Activated CD4-positive, alpha-beta T cell treated with anti-CD3 and anti-CD28 coated beads, Interleukin-2, amount 50 U/mL, for 24 hours (primary cell): ENCODE measurements at regions not wholly inside any gene's neighbourhood (a gene's known extent, or its start where the extent isn't known, plus 50 kb on each side); places are given as distances from the start of the nearest gene placed in this dataset.
"Not testable (repeated sequence)": the region's sequence is repeated elsewhere in the genome, so short reads cannot be mapped to it uniquely, and the experiment has no call there.

Source experiments
- DNase-seq, 2 donors: peaks; one replicate each; pipeline ENCODE4 v3.0.0-alpha.2; 2020; ENCODE audit warnings: low read depth in 1 of 2, low spot score in 1 of 2

DNA sequence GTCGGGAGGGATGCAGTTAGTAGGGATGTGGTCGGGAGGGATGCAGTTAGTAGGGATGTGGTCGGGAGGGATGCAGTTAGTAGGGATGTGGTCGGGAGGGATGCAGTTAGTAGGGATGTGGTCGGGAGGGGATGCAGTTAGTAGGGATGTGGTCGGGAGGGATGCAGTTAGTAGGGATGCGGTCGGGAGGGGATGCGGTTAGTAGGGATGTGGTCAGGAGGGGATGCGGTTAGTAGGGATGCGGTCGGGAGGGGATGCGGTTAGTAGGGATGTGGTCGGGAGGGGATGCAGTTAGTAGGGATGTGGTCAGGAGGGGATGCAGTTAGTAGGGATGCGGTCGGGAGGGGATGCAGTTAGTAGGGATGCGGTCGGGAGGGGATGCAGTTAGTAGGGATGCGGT is 96.2 kb downstream of the BDH1 start:
- peak in 1 of 2 donors; percentile 10 for DNase-seq

DNA sequence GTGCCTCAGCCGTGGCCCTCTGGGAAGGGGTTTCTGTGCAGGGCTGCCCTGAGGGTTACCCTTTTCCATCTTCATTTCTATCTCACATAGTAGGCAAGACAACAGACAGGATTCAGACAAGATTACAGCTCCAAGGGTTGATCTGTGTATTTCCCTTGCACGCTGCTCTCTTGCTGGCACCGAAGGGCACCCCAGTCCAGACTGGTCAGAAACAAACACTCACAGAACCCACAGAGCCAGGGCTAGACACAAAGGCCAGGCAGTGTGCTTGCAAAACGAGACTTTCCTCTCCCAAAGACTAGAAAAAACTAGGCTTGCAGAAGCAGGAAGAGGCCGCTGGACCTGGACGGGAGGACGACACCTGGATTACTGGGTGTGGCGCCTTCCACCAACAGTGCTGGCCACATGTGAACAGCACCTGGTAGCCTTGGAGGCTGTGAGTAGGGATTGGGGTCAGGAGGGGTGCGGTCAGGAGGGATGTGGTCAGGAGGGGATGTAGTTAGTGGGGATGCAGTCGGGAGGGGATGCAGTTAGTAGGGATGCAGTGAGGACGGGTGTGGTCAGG is 96.8 kb downstream of the BDH1 start:
- no peak for DNase-seq

DNA sequence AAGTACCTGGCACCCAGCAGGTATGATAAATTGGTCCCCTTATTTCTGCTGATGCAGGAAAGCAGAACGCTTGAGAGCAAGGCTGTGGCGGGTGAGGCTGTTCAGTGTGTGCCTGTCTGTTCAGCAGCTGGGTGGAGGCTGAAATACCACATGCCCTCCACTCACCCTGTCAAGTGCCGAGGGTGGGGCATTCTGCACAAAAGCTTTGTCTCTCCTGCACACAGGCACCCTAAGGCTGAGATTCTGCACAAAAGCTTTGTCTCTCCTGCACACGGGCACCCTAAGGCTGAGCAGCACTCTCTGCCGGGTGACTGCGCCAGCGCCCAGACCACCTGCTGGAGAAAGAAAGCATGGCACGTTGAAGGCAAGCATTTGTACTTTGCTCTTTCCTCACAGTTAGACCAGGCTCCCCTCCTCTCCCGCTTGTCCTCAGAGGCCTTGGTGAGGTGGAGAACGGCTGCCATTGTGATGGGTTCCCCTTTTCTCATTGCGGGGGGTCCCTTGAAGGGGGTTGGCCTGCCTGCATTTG is 97.5 kb downstream of the BDH1 start:
- peak; percentile 15 to 28 for DNase-seq

DNA sequence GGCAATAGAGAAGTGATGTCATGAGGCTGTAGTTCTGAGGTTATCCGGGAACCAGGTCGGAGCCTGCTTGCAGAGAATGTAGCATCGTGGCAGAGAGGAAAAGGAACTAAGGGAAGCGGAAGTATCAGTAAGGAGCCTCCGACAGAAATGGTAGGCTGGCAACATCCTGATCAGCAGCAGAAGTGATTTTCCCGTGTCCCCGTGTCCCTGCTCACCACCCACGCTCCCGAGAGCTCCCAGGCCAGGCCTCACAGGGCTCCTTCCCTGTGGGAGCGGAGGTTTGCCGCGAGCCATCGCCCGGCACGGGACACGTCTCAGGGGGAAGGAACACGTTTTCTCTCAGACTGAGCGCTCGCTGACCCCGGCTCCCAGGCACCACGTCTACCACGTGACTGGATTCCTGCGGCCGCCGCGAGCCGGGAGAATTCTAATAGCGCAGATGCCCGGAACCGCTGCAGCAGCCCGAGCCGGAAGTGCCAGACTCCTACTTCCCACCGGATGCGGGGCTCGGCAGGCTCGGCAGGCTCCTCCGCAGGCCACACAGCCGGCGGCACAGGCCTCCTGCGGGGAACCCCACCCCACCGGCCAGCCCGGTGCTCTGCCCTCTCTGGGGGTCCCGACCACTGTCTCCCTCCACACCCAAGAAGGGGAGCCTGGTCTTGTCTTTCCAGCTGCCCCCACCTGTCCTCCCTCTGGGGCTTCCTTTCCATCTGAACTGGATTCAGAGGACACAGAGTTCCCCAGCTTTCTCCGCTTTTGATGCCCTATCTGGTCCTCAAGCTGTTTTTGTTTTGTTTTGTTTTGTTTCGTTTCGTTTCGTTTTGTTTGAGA is 99.3 kb downstream of the BDH1 start:
- DNase-seq, result peak; percentile 29 to 37

DNA sequence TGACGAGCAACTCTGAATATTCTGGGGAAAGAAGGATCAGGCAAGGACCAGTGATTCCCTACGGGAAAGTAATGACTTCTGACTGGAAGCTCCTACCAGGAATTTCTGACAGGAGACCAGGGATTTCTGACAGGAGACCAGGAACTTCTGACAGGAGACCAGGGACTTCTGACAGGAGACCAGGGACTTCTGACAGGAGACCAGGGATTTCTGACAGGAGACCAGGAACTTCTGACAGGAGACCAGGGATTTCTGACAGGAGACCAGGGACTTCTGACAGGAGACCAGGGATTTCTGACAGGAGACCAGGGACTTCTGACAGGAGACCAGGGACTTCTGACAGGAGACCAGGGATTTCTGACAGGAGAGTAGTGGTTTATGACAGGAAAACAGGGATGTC is 100.9 kb downstream of the BDH1 start:
- not testable (repeated sequence) for DNase-seq

DNA sequence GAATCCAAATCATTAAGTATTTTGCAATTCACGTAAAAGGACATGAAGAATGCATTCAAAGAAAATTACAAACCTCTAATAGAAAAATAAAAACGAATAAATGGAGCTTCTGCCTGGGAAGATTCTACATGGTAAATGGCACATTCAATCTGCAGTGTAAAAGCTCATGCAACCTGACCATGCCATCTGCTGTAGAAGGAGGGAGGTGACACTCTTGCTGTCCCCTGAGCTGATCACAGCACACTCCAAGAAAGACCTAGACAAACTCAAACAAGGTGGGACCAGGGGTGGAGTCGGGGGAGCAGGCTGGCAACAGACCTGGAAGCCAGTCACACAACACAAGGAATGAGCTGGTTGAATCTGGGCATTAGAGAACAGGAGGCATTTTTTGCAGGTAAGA is 101.8 kb downstream of the BDH1 start:
- DNase-seq, result no peak

DNA sequence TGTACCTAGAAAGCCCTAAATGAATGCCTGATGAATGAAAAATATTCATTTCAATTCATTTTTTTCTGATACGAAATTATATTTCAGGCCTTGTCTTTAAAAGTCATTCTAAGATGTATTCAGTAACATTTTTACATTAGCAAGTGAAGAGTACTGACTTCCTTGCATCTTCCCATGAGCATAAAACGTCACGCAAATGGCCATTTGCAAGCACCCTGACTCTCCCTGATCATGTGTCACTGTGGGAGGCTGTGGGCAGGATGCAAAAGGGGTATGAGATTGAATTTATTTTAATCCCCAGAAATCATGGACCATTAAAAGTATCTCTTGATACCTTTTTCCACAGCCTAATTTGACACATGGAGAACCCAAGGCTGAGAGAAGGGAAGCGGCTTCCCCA is 105.0 kb downstream of the BDH1 start:
- no peak for DNase-seq

DNA sequence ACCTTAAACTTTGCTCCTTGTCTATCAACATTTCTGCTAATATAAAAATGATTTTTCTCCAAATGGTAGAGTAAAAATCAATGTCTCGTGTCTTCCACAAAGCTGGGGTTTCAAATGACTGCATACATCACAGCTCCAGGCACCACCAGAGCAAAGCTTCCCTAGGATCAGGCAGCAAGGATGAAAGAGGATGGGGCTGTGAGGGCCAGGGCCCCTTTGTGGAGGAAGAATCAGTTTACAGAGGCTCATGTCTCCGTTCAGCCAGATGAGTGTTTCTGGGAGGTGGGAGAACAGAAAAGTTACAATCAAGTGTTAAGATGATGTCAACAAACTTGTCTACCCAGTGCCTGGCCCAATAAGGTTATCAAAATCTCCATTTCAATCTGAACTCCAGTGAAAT is 105.5 kb downstream of the BDH1 start:
- no peak for DNase-seq

DNA sequence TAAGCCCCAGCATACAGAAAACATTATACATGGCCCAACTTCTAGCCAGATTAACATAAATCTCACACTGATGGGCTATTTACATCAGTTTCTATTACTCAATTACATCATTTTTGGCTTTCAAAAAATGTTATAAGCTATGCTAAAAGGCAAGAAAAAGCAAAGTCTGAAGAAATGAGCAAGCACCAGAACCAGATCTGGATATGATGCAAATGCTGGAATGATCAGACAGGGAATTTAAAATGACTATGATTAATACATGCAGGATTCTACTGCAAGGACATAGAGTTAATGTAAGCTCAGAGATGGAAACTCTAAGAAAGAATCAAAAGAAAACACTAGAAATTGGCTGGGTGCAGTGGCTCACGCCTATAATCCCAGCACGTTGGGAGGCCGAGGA is 106.6 kb downstream of the BDH1 start:
- not testable (repeated sequence) for DNase-seq

DNA sequence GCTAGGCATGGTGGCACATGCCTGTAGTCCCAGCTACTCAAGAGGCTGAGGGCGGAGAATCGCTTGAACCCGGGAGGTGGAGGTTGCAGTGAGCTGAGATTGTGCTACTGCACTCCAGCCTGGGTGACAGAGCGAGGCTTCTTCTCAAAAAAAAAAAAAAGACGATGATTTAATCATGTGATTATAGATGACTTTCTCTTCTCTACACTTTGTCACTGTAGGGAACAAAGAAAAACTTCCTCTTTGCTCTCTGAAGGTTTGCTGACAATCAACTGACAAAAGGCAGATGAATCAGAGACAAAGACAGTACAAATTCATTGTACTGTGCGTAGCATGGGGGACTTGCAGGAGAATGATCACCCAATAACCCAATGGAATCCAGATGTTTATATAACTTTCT is 108.0 kb downstream of the BDH1 start:
- not testable (repeated sequence) for DNase-seq

DNA sequence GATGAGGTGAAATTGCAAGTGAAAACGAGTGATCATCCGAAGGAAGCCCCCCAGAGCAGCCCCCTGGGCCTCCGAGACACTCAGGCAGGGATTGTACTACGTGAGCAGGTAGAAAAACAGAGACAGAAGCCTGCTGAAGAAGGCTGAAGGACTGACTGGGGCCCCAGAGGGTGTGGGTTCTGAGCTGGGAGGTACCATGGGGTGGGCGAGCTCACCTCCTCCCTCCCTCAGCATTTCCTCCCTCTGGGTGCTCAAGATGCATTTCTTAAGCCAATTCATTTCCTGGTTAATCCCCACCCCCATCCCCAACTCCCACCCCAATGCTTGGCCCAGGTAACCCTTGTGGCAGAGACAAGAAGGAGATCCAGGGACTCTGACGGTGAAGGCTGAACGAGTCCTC is 108.7 kb downstream of the BDH1 start:
- no peak for DNase-seq

DNA sequence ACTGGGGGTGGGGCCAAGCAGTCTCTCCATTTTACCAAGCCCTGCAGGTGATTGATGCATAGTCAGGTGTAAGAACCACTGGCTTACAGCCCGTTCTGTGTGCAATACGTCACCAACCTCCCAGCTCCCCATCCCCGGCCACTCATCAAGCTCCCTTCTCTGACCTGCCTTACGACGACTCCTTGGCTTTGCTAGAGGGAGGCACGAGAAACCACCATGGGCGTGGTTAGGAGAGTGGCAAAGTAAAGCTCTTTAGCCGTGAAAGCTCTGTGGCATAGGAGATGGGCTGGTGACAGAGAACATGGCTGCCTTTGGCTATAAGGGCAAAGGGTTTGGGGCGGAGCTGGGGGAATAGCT is 109.1 kb downstream of the BDH1 start:
- no peak for DNase-seq

DNA sequence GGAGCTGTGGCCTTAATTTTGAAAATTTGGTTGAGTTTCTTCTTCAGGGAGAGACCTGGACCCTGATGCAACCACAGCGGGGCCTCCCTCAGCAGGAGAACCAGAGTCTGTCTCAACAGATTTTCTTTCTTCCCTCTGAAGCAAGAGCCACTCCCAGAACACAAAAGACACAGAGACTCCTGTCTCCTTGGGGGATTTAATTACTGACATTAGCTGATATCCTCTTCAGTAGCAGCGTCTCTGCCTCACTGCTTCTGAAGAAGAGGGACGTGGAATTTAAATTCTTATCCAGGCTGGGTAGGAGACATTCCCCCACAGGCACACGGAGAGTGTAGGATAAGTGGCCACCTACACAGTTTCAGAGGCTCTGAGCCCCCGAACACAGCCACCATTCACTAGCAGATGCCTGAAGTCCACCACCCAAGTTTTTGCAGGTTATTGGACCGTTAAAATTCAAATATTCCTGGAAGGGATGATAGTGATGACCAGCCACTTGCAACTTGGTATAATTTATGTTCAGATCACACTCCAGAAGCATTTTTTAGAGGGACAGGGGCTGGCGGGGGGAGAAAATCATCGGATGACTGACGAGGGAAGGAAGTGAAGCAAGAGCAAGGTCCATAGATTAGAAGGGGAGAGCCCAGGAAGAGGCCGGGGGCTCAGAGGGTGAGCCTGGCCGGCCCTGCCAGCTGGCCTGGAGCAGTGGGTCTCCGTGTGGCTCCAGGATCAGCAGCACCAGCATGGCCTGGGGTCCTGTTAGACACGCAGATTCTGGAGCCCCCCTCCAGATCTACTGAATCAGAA is 109.7 kb downstream of the BDH1 start:
- no peak for DNase-seq

DNA sequence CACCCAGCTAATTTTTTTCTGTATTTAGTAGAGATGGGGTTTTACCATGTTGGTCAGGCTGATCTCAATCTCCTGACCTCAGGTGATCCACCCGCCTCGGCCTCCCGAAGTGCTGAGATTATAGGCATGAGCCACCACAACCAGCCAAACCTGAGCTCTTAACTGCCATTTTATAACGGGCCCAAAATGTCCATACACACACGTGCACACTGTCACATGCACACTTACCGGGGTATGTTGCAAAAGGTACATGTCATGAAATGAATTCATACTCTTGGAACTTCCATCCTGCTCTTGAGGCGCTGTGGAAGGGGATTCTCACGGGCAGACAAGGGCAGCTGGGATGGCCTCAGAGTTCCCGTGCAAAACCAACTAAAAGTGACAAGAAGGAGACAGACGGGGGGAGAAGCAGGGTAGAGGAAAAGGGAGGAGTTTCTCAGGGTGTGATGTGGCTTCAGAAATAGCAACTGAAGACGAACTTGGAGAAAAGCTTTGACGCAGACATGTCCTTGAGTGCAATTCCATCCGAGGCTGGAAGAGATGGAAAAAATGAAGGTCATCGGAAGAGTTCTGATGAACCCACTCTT is 110.9 kb downstream of the BDH1 start:
- DNase-seq, result no peak

DNA sequence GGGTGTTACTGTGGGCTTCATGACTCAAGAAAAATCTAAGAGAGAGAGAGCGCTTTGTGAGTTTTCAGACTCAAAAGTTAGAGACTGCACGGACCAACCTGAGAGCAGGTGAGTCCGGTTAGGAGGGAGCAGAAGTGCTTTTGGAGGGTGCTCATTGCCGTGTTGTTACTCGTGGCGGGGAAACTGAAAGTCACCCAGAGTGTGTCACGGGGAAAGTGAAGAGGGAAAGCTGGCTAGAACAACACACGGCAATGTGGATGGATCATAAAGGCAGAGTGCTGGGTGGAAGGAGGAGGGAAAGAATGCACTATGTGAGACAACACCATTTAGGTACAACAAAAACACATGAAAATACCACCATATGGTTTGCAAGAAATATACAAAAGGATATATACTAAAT is 112.3 kb downstream of the BDH1 start:
- DNase-seq, result no peak

DNA sequence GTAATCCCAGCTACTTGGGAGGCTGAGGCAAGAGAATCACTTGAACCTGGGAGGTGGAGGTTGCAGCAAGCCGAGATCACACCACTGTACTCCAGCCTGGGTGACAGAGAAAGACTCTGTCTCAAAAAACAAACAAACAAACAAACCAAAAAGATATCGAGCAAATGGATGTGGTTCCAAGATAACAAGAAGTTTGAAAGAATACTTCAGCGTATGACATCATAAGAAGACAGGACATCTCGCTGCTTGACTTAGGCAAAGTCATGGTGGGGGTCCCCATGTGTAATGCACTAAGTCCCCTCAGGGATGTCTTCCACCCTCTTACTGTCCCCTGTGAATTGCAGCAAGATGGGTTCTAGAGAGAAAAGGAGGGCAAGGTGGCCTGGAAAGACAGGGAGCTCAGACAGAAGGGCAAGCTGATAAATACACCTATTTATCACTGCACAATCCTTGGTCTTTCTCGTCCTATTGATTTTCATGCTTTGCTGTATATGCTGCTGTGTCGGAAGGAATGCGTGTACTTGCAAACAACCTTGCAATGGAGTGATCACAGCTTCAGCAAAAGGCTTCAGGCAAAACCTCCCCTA is 115.0 kb downstream of the BDH1 start:
- no peak for DNase-seq

DNA sequence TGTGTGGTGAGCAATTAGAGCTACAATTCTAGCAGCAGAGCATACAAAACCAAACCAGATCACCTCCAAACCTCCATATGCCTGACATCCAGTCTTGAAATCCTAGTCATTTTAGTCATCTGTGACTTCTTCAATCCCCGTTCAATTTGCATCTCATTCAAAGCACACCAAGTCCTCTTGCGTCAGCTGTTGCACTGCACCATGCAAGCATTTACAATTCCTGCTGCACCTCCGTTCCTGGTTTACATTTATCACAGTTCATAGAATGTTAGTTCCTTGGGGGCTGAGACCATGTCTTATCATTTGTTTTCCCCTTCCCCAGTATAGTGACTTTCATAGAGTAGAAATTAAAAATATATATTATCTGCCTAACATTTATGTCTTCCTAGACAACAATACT is 116.9 kb downstream of the BDH1 start:
- no peak for DNase-seq

DNA sequence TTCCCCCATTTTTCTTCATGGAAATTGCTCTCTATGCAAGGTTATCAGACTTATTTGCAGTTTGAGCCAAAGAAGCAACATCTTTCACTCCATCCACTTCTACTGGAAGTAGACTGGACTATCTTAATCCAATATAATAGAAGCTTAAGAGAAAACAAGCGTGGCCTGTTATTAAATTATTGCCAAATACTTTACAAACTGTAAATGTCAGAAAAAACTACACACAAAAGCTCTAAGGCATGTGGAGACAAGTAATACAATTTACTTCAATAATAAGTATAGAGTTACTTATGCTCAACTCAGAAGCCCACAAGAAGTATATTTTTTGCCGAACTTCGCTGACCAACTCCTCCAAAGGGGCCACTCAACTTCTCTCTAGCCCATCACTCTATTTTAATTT is 120.3 kb downstream of the BDH1 start:
- no peak for DNase-seq

DNA sequence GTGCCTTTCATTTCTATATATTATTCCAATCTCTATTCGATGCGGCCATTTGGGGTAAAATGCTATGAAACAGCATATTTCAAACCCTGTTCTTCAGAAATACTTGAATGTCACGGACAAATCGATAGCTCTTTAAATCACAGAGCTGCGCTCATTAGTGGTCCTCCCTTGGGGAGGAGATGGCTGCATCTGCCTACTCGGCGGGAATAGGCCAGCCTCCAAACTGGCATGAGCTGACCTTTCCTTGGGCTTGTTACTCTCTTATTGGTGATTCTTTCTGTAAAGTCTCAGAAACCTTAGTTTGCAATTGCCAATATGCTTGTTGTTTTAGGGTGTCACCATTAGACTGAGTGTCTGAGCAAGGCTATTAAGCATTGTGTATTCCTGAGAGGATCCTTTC is 120.9 kb downstream of the BDH1 start:
- DNase-seq, result no peak

DNA sequence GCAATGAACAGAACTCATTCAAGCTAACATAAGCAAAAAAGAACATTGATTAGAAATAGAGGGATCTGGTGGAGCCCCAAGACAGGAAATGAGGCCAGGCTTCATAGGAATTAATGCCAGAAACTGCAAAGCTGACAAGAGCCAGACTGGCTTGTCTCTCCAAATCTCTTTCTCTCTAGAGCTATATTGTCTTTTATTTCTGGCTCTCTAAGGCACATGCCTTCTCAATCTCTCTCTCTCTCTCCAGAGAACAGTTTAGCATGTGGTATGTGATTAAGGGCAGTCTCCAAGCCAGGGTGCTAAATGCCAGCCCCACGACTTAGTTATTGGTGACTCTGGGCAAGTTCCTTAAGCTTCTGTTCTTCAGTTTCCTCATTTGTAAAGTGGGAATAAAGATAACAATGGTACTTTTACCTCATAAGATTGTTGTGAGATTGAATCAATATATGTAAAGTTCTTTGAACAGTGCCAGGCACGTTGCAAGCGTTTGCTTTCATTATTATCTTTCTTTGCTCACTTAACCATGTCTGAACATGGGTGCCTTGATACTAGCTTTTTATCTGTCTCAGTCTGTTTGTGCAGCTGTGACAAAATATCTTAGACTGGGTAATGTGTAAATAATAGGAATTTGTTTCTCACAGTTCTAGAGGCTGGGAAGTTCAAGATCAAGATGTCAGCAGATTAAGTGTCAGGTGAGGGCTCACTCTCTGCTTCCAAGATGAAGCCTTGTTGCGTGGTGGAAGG is 123.2 kb downstream of the BDH1 start:
- no peak for DNase-seq
